WTC11 (cell line): ENCODE measurements at regions not wholly inside any gene's neighbourhood (a gene's known extent, or its start where the extent isn't known, plus 50 kb on each side); places are given as distances from the start of the nearest gene placed in this dataset.

Experiments
- ATAC-seq: fragments of 200-7000 bp; cut with Tn5 transposase; 2 replicates; pipeline ENCODE4 v1.10.0; 2021; ENCODE audit warnings: mild to moderate bottlenecking, moderate library complexity
- CTCF ChIA-PET: fragments of 300-600 bp; sonication (Branson Sonifier 250); formaldehyde crosslinking; loops from one replicate; lab custom pipeline; 2021; ENCODE audit warnings: antibody characterized with exemption; lab: Charles Lee
- POLR2A ChIA-PET: fragments of 350-600 bp; sonication (Branson Sonifier 250); formaldehyde crosslinking; loops from one replicate; lab custom pipeline; 2021; ENCODE audit warnings: antibody characterized with exemption; lab: Charles Lee
- DNase-seq: peaks from one replicate; pipeline ENCODE4 v3.0.0; 2021; ENCODE audit warnings: low spot score
- H3K27ac Mint-ChIP-seq: 2 replicates; pipeline ENCODE4 v1.8.0; 2021; ENCODE audit warnings: mixed read lengths
- H3K27me3 Mint-ChIP-seq: 2 replicates; pipeline ENCODE4 v1.8.0; 2021; ENCODE audit warnings: low read depth, mild to moderate bottlenecking, moderate library complexity, mixed read lengths
- H3K36me3 Mint-ChIP-seq: 2 replicates; pipeline ENCODE4 v1.8.0; 2021; ENCODE audit warnings: mixed read lengths
- H3K4me1 Mint-ChIP-seq: 2 replicates; pipeline ENCODE4 v1.8.0; 2022; ENCODE audit warnings: mixed read lengths
- H3K4me3 Mint-ChIP-seq: 2 replicates; pipeline ENCODE4 v1.8.0; 2021; ENCODE audit warnings: mild to moderate bottlenecking, moderate library complexity, mixed read lengths
- H3K9me3 Mint-ChIP-seq: 2 replicates; pipeline ENCODE4 v1.8.0; 2021; ENCODE audit warnings: mixed read lengths
- AR ChIP-seq: fragments of 250-450 bp; sonication (Bioruptor Pico); IDR thresholded peaks from 2 replicates; pipeline ENCODE4 v1.9.0; 2021; ENCODE audit warnings: mild to moderate bottlenecking
- ATF2 ChIP-seq: sonication (generic); formaldehyde crosslinking; IDR thresholded peaks from 2 replicates; pipeline ENCODE4 v1.8.1; 2022; ENCODE audit warnings: low read depth, missing genetic modification reagents, borderline replicate concordance
- HMGA2 ChIP-seq: fragments of 250-450 bp; sonication (Bioruptor Pico); IDR thresholded peaks from 2 replicates; pipeline ENCODE4 v1.4.0; 2021; ENCODE audit warnings: mild to moderate bottlenecking, moderate library complexity
- ZNF423 ChIP-seq: fragments of 250-450 bp; sonication (Bioruptor Pico); IDR thresholded peaks from 2 replicates; pipeline ENCODE4 v2.1.2; 2022; ENCODE audit warnings: mild to moderate bottlenecking, moderate library complexity
- ZNF532 ChIP-seq: fragments of 250-450 bp; sonication (Bioruptor Pico); IDR thresholded peaks from 2 replicates; pipeline ENCODE4 v1.9.0; 2021; ENCODE audit warnings: mild to moderate bottlenecking, borderline replicate concordance
- TF ChIP-seq, protein P1 (sequence below): sonication (generic); formaldehyde crosslinking; IDR thresholded peaks from 2 replicates; pipeline ENCODE4 v1.8.0; 2023; ENCODE audit warnings: missing genetic modification reagents, mild to moderate bottlenecking, borderline replicate concordance
- TF ChIP-seq, protein P2 (sequence below): sonication (generic); formaldehyde crosslinking; conservative IDR thresholded peaks from 2 replicates; pipeline ENCODE4 v1.8.1; 2023; ENCODE audit warnings: mild to moderate bottlenecking, low read depth, missing genetic modification reagents, moderate library complexity

- ATAC-seq (no peak), DNase-seq (no peak)
- H3K4me3 Mint-ChIP-seq: no peak overlapping the region
- H3K27ac Mint-ChIP-seq: no peak overlapping the region
- peaks cover 7% of the 10 kb centered on the region for H3K36me3 Mint-ChIP-seq
- ChIA-PET POLR2A (no interaction called here), CTCF (no interaction called here)
- H3K4me1 Mint-ChIP-seq: peaks cover 17% of the 10 kb centered on the region
- peaks cover 13% of the 10 kb centered on the region for H3K9me3 Mint-ChIP-seq
- no peaks in the 10 kb centered on the region for H3K27me3 Mint-ChIP-seq
- TF ChIP-seq, protein P1, sequence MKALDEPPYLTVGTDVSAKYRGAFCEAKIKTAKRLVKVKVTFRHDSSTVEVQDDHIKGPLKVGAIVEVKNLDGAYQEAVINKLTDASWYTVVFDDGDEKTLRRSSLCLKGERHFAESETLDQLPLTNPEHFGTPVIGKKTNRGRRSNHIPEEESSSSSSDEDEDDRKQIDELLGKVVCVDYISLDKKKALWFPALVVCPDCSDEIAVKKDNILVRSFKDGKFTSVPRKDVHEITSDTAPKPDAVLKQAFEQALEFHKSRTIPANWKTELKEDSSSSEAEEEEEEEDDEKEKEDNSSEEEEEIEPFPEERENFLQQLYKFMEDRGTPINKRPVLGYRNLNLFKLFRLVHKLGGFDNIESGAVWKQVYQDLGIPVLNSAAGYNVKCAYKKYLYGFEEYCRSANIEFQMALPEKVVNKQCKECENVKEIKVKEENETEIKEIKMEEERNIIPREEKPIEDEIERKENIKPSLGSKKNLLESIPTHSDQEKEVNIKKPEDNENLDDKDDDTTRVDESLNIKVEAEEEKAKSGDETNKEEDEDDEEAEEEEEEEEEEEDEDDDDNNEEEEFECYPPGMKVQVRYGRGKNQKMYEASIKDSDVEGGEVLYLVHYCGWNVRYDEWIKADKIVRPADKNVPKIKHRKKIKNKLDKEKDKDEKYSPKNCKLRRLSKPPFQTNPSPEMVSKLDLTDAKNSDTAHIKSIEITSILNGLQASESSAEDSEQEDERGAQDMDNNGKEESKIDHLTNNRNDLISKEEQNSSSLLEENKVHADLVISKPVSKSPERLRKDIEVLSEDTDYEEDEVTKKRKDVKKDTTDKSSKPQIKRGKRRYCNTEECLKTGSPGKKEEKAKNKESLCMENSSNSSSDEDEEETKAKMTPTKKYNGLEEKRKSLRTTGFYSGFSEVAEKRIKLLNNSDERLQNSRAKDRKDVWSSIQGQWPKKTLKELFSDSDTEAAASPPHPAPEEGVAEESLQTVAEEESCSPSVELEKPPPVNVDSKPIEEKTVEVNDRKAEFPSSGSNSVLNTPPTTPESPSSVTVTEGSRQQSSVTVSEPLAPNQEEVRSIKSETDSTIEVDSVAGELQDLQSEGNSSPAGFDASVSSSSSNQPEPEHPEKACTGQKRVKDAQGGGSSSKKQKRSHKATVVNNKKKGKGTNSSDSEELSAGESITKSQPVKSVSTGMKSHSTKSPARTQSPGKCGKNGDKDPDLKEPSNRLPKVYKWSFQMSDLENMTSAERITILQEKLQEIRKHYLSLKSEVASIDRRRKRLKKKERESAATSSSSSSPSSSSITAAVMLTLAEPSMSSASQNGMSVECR (CRISPR knock-in tag): no peak
- TF ChIP-seq HMGA2 (CRISPR knock-in tag): no peak
- no peak for TF ChIP-seq ZNF532 (CRISPR knock-in tag)
Observed at GRCh38 chr12:87119713-87120112, 863.5 kb upstream of the MGAT4C start.

GRCh38 chr12:87117526-87117925 is 861.3 kb upstream of the MGAT4C start:
- Mint-ChIP-seq H3K27me3 (no peaks in the 10 kb centered on the region), H3K36me3 (no peaks in the 10 kb centered on the region), H3K4me3 (no peak overlapping the region), H3K4me1 (peaks cover 18% of the 10 kb centered on the region), H3K9me3 (no peaks in the 10 kb centered on the region), H3K27ac (no peak overlapping the region)
- ChIA-PET POLR2A (no interaction called here), CTCF (no interaction called here)
- TF ChIP-seq AR (CRISPR knock-in tag): no peak
- TF ChIP-seq ATF2 (CRISPR knock-in tag): no peak
- DNase-seq (no peak), ATAC-seq (no peak)

DNA sequence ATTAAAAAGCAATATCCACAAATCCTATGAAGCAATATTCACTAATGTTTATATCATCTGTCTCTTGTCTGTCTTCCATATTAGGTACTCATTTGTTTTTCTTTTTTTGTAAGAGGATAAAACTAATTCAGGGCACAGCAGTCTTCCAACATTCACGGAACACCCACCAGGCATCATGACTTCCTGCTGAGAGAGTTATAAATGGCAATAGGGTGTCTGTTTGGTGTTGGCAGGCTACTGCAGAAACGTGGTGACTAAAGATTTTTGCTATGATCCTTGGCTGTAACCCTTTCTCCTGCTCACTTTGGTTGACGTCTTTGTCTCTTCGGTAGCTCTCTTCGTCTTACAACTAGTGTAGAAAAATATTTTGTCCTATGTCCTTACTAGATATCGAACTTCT is 860.6 kb upstream of the MGAT4C start:
- POLR2A ChIA-PET: no interaction called here
- no peaks in the 10 kb centered on the region for H3K27me3 Mint-ChIP-seq
- no peak for ATAC-seq
- CTCF ChIA-PET: no interaction called here
- TF ChIP-seq, protein P2, sequence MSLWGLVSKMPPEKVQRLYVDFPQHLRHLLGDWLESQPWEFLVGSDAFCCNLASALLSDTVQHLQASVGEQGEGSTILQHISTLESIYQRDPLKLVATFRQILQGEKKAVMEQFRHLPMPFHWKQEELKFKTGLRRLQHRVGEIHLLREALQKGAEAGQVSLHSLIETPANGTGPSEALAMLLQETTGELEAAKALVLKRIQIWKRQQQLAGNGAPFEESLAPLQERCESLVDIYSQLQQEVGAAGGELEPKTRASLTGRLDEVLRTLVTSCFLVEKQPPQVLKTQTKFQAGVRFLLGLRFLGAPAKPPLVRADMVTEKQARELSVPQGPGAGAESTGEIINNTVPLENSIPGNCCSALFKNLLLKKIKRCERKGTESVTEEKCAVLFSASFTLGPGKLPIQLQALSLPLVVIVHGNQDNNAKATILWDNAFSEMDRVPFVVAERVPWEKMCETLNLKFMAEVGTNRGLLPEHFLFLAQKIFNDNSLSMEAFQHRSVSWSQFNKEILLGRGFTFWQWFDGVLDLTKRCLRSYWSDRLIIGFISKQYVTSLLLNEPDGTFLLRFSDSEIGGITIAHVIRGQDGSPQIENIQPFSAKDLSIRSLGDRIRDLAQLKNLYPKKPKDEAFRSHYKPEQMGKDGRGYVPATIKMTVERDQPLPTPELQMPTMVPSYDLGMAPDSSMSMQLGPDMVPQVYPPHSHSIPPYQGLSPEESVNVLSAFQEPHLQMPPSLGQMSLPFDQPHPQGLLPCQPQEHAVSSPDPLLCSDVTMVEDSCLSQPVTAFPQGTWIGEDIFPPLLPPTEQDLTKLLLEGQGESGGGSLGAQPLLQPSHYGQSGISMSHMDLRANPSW: no peak
- TF ChIP-seq ZNF423 (CRISPR knock-in tag): 0 out of 2 replicates have a peak, but pooled peaks have one; percentile 28
- TF ChIP-seq, all 79 proteins: peak for 1
- H3K4me3 Mint-ChIP-seq: no peak overlapping the region
- no peaks in the 10 kb centered on the region for H3K9me3 Mint-ChIP-seq
- H3K4me1 Mint-ChIP-seq: peaks cover 11% of the 10 kb centered on the region
- H3K27ac Mint-ChIP-seq: no peak overlapping the region
- H3K36me3 Mint-ChIP-seq: no peaks in the 10 kb centered on the region
- no peak for DNase-seq
